DND-41 (cell line): ENCODE measurements at regions not wholly inside any gene's neighbourhood (a gene's known extent, or its start where the extent isn't known, plus 50 kb on each side); places are given as distances from the start of the nearest gene placed in this dataset.
A peak's percentile ranks its signal among the peaks of the same experiment; 100 is the strongest.

ENCODE experiments used
- CTCF ChIP-seq: IDR thresholded peaks from 2 replicates; pipeline ENCODE4 v1.5.1; 2012; ENCODE audit warnings: borderline replicate concordance, low read length, moderate library complexity, mild to moderate bottlenecking; ENCODE audit not compliant: poor library complexity, severe bottlenecking; ENCODE audit errors: extremely low read depth
- EZH2 ChIP-seq: IDR thresholded peaks from 3 replicates; pipeline ENCODE4 v1.6.1; 2012; ENCODE audit warnings: borderline replicate concordance, low read depth, mild to moderate bottlenecking, moderate library complexity, low read length, inconsistent platforms; ENCODE audit not compliant: severe bottlenecking

- TF ChIP-seq CTCF, result peak; percentile 69
- peak; percentile 27 for TF ChIP-seq EZH2
These were observed 134.7 kb downstream of the TPRA1 start for GRCh38 chr3:127455541-127456450.
